T-helper 2 cell (primary cell): ENCODE measurements at regions not wholly inside any gene's neighbourhood (a gene's known extent, or its start where the extent isn't known, plus 50 kb on each side); places are given as distances from the start of the nearest gene placed in this dataset.

Experiments
- DNase-seq, 5 experiments: peaks; one replicate each; pipeline versions ENCODE4 v3.0.0 to v3.0.0-alpha.2; 2012 to 2022

DNA sequence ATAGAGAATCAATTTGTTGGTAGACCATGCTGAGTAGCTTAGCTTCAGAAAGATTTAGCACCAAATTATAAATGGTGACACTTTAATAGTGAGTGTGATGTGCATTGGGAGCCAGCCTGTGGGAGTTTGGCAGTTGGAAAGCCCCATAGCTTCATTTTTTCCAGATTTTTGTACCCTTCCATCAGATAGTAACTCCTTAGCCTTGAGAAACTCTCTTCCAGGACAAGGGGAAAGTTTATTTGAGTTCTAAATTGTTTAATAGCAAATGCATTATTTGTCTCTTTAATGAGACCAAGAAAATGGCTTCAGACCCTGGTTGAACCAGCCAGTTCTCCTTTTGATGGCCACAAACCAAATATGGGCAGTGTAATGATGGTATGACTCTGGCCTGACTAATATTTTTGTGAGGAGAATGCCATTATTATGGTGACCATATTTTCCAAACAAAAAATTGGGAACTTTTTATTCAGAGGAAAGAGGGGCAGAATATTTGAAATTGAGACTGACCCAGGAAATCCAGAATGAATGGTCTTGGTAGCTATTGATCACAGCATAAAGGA is 49.8 kb downstream of the PLCE1 start:
- DNase-seq = no peak

DNA sequence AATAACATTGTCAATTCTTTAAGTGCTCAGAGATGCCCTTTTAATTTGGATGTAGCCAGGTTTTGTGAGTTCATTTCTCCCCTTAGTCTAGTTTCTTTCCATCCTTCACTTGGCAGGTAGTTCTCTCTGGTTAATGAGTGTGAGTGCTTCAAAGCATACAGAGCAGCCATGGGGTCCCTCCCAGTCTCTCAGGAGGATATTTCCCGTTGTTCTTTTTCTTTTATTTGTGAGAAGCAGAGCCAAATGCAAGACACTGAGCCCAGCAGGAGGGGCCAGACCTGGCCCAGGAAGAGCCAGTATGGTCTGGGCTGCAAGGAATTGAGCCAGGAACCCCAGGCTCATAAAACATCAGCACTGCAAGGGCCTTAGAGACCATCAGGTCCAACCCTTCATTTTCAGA is 52.4 kb downstream of the PLCE1 start:
- no peak for DNase-seq

DNA sequence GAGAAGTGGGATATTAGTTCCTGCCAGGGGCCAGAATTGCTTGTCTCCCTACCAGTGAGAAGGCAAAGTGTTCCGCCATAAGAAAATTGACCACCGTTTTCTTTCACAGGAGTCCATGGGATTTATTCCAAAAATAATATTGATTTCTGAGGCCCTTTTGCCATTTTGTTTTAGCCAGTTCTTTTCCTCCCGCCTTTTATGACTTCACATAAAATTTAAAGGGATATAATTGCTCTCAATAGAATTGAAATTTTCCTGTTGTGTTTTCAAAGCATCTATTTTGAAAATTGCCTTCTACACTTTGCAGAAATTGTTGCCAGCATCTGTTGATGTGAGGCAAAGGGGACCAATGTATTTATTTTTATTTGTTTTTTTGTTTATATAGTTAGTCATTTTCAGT is 53.6 kb downstream of the PLCE1 start:
- DNase-seq = no peak

DNA sequence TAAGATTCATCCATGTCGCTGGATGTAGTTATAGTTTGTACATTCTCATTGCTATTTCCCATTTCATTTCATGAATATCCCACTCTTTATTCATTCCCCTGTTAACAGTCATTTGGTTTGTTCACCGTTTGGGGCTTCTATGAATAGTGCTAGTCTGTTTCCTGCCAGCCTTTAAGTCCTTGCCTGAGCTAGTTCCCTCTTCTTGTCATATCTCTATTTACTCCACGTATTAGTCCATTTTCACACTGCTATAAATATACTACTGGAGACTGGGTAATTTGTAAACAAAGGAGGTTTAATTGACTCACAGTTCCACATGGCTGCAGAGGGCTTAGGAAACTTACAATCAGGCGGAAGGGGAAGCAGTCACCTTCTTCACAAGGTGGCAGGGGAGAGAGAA is 56.2 kb downstream of the PLCE1 start:
- DNase-seq = no peak

DNA sequence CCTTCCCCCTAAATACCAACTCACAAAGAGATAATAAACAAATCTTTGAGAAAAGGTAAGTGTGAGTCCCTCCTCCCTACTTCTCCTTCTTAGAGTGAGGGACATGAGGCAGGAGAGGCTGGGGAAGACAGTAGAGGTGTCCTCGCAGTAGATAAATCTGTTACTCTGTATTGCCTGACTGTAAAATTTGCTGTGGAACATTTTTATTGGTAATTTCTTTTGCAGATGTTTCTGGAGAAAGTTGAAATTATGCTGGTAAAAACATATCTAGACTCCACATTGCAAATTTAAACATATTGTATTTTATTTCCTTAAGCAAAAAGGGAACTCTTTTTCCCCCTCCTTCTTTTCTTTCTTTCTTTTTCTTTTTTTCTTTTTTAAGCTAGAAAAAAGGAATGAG is 58.5 kb downstream of the PLCE1 start:
- DNase-seq = no peak

DNA sequence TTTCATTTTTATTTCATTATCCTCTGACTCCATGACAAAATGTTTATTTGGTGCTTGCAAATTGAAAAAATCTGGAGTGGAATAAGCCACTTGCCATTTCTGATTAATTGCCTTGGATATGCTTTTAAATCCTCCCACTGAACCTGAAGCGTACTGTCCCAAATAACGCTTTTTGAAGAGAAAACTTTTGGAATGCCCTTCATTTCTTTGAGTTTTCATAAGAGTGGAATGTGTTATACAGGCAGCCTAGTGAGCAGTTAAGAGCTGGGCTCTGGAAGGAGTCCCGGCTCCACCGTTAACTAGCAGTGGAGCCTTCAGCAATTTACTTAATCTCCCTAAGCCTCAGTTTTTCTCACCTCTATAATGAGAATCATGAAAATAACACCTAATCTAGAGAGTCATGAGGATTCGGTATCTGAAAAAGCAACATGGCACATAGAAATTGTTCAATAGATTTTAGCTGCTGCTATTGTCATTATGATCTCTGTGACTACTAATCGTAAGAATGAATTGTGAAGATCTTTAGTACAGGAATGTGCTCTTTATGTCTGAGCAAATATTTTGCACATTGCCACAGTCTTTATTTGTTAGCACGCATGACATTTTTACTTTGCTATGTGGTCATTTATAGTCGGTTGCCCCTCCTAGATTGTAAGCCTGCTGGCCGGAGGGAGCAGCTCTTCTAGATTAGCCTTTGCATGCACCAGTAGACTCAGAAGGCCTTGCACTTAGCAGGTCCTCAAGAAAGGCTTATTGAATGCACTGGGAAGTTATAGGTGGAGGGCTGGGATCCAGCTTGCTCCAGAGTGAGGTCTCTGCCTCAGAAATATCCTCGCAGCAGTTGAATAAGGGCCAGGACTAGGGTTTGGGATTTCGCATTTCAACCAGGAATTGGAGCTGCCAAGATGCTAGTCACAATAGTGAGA is 59.4 kb downstream of the PLCE1 start:
- no peak for DNase-seq

DNA sequence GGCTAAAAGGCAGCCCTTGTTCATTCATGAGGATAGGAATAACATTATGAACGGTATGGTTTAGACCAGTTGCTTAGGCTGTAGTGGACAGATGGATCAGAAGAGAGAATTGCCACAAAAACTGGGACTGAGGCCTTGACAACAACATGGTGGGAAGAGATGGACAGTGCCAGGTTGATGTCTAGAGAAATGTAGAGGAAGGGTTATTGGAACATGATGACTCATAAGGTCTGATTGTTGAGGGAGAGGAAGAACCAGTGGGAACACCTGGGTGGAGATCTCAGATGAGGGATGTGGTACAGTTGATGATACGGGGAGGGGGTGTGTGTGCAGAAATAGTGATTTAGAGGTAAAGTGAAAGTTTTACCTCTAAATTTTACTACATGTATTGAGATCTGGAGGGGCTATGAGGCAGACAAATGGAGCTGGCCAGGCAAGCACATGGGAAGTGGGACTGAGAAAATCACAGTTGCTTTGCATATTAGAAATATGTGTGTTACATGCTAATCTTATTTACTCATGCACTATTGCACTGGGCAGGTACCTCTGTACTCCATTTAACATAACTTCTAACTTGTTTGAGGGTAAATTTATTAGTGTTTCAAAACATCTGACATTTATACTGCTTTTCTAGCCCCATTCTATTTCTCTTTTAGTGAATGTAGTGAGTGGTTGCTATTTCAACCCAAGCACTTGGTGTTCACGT is 65.6 kb downstream of the PLCE1 start:
- no peak for DNase-seq

DNA sequence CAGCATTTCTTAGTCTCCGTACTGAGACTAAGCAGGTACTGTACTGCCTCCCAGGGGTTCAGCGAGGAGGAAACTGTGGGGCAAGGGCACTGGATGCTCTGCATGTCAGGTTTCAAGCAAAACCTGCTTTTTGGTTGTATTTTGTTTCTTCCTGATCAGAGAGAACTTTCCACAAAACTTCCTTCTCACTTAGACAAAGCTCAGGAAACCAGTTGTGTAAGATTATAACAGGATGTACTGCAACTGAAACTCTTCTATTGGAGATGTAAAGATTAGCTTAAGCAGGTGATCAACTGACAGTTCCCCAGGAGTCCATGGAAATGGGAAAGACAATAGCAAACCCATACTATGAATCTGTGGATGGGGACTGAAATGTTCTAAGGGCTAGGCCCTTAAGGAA is 67.3 kb downstream of the PLCE1 start:
- no peak for DNase-seq

DNA sequence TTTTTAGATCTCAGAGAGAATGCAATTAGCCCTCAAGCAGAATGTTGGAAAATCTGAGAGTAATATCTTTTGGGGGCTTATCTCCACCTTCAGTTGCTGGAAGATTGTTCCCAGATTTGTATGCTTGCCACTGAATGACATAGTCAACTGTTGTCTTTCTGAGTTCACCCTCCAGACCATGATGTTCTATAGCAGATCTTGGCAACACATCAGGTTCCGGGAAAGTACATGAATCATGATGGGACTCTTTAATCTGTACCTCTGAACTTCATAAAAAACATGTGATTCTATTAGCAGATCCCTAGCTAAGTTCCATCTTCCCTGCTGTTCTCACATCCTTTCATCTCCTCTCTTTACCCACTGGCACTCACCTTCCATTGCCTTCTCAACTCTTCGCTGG is 68.9 kb downstream of the PLCE1 start:
- DNase-seq = no peak

DNA sequence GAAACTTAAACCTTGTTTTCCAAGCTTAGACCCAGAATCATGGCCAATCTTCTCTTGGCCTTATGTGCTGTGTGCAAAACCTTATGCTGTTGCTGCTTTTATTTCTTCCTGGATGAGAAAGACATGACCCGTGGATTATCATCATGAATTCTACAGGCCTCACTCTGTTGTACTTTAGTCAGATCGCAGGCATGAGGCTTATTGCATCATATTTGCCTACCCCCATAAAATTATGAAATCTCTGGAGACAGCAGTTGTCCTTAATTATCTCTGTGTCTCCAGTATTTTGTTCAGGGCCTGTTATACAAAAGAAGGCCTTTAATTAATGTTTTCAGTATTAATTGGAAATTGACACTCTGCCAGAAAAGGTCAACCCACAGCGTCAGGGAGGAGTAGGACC is 71.6 kb downstream of the PLCE1 start:
- no peak for DNase-seq

DNA sequence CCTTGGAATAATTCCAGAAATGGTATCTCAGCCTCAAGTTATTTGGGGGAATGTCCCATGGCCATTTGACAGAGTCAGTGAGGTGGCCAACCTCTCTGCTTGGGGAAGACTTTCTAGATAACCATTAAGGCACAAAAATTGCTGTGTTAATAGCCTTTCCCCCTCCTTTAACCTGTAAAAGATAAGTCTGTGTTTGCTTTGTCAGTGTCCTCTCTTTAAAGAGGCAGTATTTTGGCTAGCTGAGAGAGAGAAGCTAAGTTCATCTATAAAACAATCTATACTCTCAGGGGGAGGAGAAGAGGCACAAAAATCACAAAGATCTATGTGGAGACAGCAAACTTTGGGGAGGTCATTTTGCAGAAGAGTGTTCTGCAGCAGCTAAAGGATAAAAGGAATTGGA is 72.1 kb downstream of the PLCE1 start:
- no peak for DNase-seq

DNA sequence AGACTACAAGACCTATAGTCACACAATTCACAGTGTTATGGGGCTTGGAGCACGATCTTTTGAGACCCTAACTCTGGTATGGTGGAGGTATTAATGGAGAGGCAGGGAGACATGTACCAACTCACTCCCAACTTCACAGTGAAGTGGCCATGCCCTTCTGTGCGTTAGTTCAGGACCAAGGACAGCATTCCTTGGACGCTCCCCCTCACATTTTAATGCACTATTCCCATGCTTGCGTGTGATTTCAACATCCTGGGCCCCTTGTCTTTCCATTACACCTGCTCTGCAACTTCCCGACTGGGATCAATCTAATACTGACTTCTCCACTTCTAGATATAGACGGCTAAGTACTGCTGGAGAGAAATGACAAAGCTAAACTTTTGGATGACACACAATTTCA is 72.7 kb downstream of the PLCE1 start:
- DNase-seq = peak in 1 of 5 experiments; percentile 4

DNA sequence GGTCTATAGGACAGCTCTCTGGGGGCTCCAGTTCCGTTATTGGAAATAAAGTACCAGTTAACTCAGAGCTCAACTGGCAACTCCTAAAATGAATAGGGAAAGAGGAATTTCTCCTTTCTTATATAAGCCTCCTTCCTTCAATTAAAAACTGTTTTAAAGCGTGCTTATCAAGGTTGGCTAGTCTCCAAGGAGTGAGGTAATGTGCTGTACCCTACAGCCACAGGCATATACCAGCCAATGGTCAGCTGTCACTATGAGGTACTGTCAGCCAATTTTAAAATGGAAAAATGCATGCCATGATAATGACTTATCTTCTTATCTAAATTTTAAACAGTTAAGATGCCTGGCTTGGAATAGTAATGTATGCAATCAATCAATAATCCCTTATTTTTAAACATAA is 76.2 kb downstream of the PLCE1 start:
- DNase-seq = no peak

DNA sequence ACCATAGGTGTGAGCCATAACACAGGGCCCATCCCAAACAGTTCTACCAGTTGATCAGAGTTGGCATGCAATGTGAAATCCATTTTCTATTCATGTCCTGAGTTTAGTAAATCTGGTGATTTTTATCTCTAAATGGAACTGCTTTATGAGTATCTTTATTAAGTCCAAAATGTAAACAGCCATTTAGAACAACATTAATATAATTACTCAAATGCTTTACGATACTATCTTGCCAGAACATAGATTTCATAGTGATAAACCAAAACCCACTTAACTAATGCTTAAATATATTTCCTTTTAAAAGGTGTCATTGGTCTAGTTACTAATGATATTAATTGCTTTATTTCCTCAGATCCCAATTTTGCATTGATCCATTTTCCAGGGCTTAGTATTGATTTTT is 80.7 kb downstream of the PLCE1 start:
- DNase-seq = no peak

DNA sequence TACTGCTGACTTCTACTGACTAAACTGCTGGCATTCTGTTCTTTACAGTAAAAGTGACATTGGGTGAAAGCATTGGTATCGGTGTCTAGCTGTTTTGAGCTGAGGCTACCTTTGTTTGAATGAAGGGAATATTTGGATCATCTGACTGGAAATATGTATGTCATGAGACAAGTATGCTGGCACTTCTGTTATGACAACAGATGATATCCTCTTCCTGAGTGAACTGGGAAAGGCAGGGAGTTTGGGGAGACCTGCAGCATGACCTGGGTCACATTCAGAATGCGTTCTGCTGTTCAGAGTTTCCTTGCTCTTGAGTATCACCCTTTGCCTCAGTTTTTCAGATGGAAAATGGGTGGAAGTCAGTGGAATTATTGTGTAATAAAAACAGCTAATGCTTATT is 81.8 kb downstream of the PLCE1 start:
- DNase-seq = no peak

DNA sequence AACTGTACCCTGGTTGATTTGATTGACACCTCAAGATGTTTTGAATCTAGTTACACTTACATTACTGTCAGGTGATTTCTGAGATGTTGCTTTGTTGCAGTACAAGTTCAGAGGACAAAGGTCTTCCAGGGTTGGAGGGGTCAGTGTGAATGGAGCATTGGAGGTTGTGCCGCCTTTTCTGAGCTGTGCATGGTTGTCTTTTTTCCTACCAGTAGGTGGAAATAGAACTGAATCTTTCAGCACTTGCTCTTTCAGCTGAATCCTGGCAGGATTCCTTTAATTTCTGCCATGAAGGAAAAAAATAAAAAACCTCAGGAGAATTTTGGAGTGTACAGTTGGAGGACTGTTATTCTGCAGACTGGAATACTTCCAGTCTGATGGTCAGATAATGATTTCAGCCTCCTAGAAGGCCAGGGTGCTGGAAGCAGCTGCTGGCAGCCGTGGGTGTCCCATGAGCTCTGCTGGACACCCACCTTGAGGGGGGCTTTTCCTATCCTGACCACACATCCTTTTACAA is 82.7 kb downstream of the PLCE1 start:
- no peak for DNase-seq

DNA sequence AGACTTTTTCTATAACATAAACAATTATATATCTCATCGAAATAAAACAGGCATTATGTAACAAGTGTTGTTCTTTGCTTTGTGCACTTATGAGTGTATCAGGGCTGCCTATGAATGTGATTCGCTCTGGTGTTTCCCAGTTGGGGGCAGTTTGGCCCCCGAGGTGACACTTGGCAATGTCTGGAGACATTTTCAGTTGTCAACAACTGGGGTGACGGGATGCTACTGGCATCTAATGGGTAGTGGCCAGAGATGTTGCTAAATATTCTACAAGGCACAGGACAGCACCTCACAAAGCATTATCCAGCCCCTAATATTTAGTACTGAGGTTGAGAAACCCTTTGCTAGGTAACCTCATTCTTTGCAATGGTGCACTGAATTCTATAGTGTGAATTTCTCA is 83.3 kb downstream of the PLCE1 start:
- DNase-seq = no peak

DNA sequence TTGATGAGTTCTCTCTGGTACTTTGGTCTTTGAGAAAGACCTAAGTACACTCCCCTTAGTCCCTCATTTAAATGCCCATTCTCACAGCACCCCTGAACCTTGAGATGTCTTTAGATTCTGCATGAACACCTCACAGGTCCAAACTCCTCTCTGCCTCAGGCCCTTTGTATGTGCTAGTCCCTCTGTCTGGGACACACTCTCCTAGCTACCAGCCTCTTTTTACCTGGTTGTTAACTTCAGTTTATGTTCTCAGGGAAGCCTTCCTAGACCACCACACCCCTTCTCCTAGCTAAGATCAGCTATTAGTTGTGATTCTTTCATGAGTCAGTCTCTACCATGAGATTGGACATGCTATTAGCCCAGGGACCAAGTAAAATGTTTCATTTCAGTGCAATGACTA is 86.4 kb downstream of the PLCE1 start:
- DNase-seq = no peak

DNA sequence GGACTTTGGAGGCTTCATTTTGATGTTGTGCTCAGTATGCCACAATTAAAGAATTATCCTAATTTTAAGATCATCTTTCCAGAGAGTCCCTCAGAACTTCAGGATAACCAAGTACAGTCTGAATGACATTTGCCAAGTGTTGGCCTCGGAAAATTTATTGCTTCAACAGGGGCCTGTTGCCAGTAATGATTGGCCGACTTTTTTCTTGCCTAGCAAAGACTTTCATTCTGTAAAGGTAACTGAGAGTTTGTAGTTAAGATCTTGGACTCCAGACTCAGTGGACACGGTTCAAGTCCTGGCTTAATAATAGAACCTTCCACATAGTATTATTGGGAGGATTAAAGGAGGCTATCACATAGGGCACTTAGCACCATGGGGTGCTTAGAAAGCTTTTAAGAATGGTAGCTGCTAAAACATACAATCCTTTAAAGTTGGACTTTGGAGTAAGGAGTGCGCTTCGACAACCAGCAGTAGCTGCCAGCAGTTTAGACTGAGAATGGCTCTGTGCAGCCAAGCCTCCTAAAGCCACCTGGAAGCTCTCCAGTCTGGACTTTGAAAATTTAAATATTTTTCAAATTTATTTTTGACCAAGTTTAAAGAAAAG is 90.0 kb downstream of the PLCE1 start:
- DNase-seq = no peak

DNA sequence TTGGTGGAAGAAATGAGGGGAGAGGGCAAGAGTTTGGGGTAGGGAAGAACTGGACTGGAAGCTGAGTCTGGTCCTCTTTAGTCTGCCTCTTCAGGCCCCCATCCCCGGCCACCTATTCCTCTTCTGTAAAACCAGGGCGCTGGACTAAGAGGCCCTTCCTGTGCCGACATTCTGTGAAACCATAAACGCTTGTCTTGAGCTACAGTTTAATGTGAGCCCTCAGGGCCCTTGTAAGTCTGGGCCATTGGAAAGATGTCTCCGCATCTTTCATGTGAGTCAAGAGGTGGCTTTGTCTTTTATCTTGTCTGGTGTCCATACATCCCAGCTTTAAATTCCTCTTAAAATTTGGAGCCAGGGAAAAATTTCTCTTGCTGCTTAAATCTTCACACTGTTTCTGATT is 90.6 kb downstream of the PLCE1 start:
- DNase-seq = no peak

DNA sequence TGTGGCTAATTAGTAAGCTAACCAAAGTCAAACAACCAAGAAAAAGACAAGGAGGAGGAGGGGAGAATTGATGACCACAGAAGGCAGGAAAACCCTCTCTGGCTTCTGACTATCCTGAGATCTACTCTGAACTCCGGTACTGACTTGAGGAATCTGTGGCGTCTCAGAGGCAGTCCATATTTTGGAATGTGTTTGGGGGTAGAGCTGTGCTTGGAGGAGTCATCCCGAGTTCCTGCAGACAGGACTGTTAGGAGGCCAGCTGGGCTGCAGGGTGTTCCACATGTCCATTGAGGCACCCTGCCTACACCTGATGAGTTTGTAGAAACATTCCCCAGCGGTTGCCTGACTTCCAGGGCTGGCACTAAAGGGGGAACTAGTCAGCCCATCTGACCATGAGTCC is 91.6 kb downstream of the PLCE1 start:
- no peak for DNase-seq

DNA sequence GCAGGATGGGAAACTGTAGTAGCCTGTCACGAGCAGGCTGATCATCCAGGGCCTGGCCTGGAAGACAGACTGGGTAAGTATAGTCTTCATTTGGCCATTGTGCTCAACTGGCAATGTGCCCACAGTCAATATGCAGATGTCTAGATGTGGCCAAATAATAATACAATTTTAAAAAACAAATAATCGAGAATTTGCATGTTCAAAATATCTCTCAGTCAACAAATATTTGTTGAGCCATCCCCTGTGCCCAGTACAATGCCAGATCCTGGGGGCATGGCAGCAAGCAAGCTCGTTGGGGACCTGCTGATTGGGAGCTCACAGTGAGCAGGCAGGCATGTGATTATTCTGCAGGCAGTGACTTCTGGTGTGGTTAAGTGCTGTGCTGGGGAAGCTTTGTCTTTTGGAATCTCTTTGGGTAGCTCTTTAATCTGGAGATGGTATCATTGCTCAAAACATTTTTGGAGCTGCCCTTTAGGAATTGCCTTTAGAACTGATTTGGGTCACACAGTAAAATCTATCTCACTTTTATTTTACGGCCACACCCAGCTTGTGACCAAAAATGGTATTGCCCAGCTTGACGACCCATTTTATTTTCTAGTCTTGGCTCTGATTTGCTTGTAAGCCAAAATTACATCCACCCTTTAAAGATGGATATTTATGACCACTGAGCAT is 92.2 kb downstream of the PLCE1 start:
- DNase-seq = no peak

DNA sequence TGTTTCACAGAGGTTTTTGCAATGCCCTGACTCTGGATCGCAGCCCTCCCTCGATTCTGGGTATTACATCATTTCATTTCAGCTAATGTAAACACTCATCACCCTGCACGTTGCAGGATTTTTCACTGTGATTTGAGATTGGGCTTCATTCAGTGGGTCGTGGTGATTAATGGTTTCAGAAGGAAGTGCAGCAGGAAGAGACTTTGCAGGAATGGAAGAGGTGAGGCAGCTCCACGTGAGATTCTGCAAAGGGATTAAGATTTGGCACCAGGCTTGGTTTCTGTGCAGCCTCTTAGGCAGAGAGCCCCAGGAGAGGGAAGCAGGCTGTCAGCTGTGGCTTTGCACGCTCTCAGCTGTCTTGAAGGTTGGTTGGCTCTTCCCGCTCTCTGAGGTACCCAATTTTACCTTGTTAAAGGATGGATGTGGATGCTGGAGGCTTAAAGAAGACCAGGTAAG is 95.2 kb downstream of the PLCE1 start:
- no peak for DNase-seq
